GM19397 (cell line): ENCODE measurements at regions not wholly inside any gene's neighbourhood (a gene's known extent, or its start where the extent isn't known, plus 50 kb on each side); places are given as distances from the start of the nearest gene placed in this dataset.

Experiments used
- ATAC-seq: cut with Tn5 transposase; IDR thresholded peaks from one replicate; pipeline ENCODE4 v1.9.1; 2021; ENCODE audit warnings: mild to moderate bottlenecking, moderate library complexity; ENCODE audit not compliant: unreplicated experiment

GRCh38 chr12:66848967-66849366 is 170.1 kb upstream of the GRIP1 start:
- no peak for ATAC-seq

GRCh38 chr12:66851134-66851533 is 172.3 kb upstream of the GRIP1 start:
- ATAC-seq = no peak

- ATAC-seq = no peak
These were observed 173.2 kb upstream of the GRIP1 start for GRCh38 chr12:66852091-66852490.

DNA sequence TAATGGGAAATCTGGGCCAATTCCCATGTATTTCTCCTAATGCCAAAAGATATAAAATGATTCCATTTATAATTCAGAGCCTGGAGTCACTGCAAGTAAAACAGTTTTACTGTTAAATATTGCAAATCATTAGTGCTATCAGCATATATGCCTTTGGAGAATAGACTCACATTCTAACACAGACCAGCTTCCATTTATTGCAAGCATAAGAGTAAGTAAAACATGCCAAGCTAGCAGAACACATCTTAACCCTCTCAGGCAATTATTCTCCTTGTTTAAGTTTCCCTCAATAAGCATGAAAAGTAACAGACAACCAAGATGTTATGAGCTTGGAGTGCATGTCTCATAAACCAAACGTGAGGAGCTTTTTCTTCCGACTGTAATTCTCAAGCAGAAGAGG is 173.9 kb upstream of the GRIP1 start:
- ATAC-seq = no peak

- ATAC-seq = no peak
These were observed 181.0 kb upstream of the GRIP1 start for GRCh38 chr12:66859751-66860440.

- ATAC-seq = peak; percentile 66
These were observed 182.2 kb upstream of the GRIP1 start for GRCh38 chr12:66860752-66861750.

- no peak for ATAC-seq
These were observed 183.6 kb upstream of the GRIP1 start for GRCh38 chr12:66862356-66862985.

- ATAC-seq = no peak
These were observed 184.4 kb upstream of the GRIP1 start for GRCh38 chr12:66863276-66863675.

GRCh38 chr12:66877925-66878324 is 199.0 kb upstream of the GRIP1 start:
- no peak for ATAC-seq

DNA sequence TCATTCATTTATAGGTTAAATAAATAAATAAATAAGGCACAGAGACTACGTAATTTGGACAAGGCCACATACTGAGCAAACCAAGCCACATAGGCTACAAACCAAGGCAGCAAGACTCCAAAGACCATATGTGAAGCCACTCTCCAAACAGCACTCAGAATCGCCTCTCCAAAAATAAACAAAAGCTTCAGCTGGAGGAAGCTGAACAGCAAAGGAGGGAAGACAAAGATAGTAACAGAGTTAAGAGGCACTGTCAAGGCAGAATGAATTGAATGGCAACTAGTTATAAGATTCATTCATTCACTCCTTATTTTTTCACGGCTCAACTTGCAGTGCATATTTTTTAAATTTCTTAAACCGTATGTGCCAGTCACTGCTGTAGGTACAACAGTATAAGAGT is 200.5 kb upstream of the GRIP1 start:
- ATAC-seq = no peak

GRCh38 chr12:66881386-66881785 is 202.5 kb upstream of the GRIP1 start:
- no peak for ATAC-seq

DNA sequence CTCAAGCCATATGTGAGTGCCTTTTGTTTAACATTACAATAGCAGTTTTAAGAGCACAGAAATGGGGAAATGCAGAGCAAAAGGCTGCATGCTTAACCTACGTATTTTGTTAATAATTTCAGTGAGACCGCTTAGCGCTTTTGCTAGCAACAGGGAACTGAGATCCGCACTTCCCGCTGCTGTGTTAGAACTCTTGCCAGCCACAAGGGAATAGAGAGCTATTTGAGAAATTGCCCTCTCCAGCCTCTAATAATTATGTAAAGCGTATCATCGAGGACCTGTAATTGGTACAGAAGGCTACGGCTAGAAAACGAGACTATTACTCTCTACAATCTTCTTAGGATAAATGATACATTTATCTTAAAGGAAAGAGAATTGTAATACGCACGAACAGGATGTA is 205.2 kb upstream of the GRIP1 start:
- no peak for ATAC-seq

DNA sequence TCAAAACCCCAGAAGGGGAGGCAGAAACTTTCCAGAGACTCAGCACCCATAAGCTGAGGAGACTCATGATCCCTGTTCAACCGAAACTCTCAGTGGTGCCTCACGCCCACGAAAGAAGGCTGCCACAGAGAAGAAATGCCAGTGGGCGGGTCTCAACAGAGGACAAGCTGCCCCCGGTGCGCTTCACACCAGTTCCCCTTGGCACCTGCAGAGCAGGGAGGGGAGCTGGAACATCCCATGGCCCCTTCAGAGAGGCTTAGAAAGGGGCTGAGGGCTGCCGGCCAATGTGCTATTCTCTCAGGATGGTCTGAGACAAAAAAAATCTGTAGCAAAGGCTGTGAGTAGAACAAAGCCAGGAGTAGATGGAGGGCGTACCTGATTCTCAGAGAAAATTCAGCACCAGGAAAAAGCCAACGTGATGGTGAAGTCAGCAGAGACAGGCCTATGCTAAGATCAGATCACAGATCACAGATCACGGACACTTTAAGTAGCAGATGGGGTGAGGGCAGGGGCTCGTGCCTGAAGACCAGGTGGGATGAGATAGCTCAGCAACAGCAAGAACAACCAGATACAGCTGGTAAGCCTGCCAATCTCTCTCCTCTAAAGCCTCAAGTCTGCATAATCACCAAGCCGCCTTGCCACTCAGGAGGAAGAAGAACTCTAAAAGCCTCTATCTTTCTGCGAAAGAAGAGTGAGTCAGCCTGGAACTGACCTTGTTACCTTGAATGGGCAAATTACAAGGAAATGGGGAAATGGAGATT is 206.4 kb upstream of the GRIP1 start:
- no peak for ATAC-seq

GRCh38 chr12:66896797-66897196 is 217.9 kb upstream of the GRIP1 start:
- no peak for ATAC-seq

DNA sequence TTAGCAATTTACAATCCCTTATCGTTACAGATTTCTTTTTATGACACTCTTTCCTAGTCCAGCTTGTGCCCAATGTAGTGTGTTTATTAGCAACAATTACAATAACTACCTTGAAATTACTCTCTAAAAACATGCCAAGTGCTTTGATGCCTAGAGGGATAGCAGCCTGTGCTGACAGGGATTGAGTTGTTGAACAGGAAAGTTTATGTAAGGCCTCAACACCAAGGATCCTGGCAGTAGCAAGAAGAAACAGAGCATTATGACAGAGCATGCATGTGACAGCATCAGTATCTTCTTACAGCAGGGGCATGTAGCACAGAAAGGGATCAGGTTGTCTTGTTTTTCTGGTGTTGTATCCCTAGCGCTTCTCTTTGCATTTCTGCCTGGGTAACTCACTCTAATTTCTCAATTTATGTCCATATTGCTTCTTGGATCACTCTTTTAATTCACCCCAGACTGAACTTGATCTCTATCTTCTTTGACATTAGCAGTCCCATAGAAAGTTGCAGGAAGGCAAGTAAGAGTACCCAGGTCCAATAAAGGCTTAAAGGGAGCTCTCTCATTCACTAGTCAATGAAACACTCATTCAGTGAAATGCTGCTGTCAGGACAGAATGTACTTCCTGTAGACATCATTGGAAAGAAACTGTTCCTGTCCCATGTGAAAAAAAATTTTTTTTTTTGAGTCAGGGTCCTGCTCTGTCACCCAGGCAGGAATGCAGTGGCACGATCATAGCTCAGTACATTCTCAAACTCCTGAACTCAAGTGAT is 220.0 kb upstream of the GRIP1 start:
- ATAC-seq = no peak

DNA sequence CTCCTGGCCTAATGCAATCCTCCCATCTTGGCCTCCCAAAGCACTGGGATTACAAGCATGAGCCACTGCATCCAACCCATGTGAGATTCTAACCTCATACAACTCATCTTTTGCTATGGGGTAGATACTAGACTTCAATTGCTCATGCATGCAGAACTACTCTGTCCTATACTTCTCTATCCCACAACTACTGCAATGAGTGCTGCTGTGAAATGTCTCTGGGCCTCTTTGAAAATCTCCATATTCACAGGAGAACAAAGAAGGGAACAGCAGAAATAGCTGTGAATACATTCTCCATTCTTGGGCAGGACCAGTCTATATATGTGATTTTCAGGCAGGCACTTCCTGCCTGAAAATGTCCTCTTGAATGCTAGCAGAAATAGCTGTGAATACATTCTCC is 220.7 kb upstream of the GRIP1 start:
- ATAC-seq = no peak

DNA sequence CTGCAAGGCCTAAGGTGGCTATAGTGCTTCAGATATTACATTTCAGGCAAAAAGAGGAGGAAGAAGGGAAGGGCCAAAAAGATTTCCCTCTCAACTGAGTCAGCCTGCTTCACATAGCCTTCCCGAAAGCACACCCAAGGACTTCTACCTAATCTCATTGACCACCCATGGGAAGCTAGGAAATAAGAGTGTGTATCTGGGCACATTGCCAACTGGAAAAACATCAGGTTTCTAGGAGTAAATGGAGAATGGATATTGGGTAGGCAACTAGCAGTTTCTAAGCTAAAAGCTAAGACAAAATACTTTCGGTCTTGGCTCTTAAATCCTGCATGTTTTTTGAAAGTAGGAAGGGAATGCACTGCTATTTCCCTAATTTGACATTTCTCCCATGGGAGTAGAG is 221.7 kb upstream of the GRIP1 start:
- no peak for ATAC-seq

DNA sequence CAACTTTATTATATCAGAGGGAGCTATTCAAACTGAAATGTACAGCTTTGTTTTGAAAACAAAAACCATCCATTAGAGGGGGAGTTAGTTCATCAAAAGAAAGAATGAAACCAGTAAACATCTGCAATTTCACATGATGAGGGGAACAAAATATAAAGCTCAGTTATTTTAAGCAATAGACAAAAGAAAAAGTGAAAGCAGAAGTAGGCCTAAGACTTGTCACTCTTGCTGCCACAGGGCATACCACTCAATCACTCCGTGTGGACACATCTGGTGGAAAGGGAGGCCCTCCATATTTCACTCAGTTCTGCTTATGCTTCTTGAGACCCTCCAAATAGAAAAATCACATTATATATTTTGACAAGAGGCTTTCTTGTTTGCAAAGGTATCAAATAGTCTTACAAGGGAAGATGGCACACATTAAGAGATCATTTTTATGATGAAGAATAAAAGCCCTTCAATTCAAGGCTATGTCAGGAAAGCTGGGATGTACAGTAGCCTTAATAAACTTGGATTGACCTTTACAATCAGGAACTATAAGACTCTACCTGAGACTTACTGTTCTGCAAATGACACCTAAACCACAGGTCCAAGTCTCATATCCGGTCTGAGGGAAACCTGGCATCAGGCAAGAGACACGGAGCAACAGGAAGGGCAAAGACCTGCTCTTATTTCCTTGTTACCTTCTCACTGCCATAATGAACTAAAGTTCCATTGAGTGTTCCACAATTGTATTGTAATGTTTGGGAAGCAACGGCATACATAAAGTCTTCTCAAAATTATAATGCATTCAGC is 222.5 kb upstream of the GRIP1 start:
- peak; percentile 88 for ATAC-seq

DNA sequence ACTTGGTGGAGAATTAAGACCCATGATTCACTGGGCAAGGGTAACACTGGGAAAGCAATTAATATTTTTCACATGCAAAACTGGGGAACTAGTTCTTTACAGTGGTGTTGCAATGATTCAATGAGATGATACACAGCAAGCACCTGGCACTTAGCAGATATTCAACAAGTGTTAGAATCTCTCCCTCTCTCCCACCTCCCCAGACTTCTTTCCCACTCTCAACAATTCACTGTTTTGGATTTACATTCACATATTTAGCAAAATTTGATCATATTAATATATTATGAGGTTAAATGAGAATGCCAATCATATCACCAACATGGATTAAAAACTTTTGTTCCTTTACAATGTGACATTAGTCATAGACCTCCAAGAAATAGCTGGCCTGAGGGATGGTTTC is 223.1 kb upstream of the GRIP1 start:
- ATAC-seq = no peak
